ENCODE measurements at regions not wholly inside any gene's neighbourhood (a gene's known extent, or its start where the extent isn't known, plus 50 kb on each side); places are given as distances from the start of the nearest gene placed in this dataset.

DNA sequence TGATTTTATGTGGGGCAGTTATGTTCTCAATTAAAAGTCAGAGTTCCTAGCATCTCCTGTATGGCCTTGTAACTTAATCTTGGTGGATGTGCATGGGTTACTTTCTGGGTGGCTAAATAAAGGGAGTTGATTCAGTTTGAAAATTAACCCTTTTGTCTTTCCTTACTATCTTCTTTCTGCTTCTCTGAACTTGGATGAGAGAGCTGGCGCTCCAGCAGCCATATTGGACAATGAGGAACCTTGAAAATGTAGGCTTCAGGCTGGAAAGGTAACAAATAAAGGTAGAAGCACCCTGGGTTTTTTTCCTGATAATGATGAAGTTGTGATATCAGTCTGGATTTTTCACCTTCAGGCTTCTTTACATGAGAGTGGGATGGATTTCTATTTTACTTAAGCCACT lies 714.1 kb upstream of the TMEM132C start:
- Histone ChIP-seq H3K4me2 (no peak overlapping the region), H3K4me3 (no peak overlapping the region), H2AFZ (no peak overlapping the region), H3K9me2 (ENCODE audit: insufficient read depth) (no peaks in the 10 kb centered on the region), H3K79me2 (replicated peaks; ENCODE audit: insufficient read depth) (no peaks in the 10 kb centered on the region), H3K4me1 (ENCODE audit: insufficient read depth) (no peaks in the 10 kb centered on the region; the same call in 1 of the 2 replicates), H4K20me1 (replicated peaks; ENCODE audit: insufficient read depth) (no peaks in the 10 kb centered on the region), H3K27ac (ENCODE audit: low read depth) (no peak overlapping the region), H3K36me3 (ENCODE audit: insufficient read depth) (no peaks in the 10 kb centered on the region), H3F3A (replicated peaks; ENCODE audit: low read depth) (no peaks in the 10 kb centered on the region), H3K27me3 (ENCODE audit: insufficient read depth) (no peaks in the 10 kb centered on the region)
- Mint-ChIP-seq H3K36me3 (ENCODE audit: low read depth) (peaks cover 40% of the 10 kb centered on the region), H3K27ac (no peak overlapping the region), H3K4me1 (no peaks in the 10 kb centered on the region), H3K27me3 (ENCODE audit: insufficient read depth, low read depth, poor library complexity) (no peaks in the 10 kb centered on the region), H3K4me3 (no peak overlapping the region), H3K9me3 (peaks cover 92% of the 10 kb centered on the region)
- no peak for ATAC-seq
- no peak for DNase-seq (ENCODE audit: low spot score)
- TF ChIP-seq ETS1 (IDR thresholded peaks at IDR 0.05) = no peak
- no peak for TF ChIP-seq EZH2 (IDR thresholded peaks at IDR 0.05; ENCODE audit: low read depth, unreplicated experiment)

GRCh38 chr12:127555071-127555470 lies 711.9 kb upstream of the TMEM132C start:
- Mint-ChIP-seq H3K9me3 (peaks cover 94% of the 10 kb centered on the region), H3K36me3 (ENCODE audit: low read depth) (peaks cover 45% of the 10 kb centered on the region), H3K27me3 (ENCODE audit: insufficient read depth, low read depth, poor library complexity) (no peaks in the 10 kb centered on the region), H3K4me3 (no peak overlapping the region), H3K4me1 (no peaks in the 10 kb centered on the region), H3K27ac (no peak overlapping the region)
- Histone ChIP-seq H3K4me2 (no peak overlapping the region), H3K4me1 (ENCODE audit: insufficient read depth) (no peaks in the 10 kb centered on the region), H3K27ac (ENCODE audit: low read depth) (no peak overlapping the region), H3K27me3 (ENCODE audit: insufficient read depth) (no peaks in the 10 kb centered on the region), H3K36me3 (ENCODE audit: insufficient read depth) (no peaks in the 10 kb centered on the region), H2AFZ (no peak overlapping the region), H3F3A (replicated peaks; ENCODE audit: low read depth) (no peaks in the 10 kb centered on the region), H4K20me1 (replicated peaks; ENCODE audit: insufficient read depth) (no peaks in the 10 kb centered on the region), H3K9me2 (ENCODE audit: insufficient read depth) (no peaks in the 10 kb centered on the region), H3K4me3 (no peak overlapping the region), H3K79me2 (replicated peaks; ENCODE audit: insufficient read depth) (no peaks in the 10 kb centered on the region)
- DNase-seq (ENCODE audit: low spot score) (no peak), ATAC-seq (no peak)
- TF ChIP-seq ZNF114 (CRISPR knock-in tag; IDR thresholded peaks at IDR 0.05) (no peak), JUNB (IDR thresholded peaks at IDR 0.05; ENCODE audit: unreplicated experiment) (no peak), NANOG (IDR thresholded peaks at IDR 0.05; ENCODE audit: borderline replicate concordance) (no peak), CTCF (conservative IDR thresholded peaks at IDR 0.05; ENCODE audit: low read depth in 2 of 2) (no peak), REST (IDR thresholded peaks at IDR 0.05; ENCODE audit: unreplicated experiment) (no peak), ZNF331 (CRISPR knock-in tag; IDR thresholded peaks at IDR 0.05; ENCODE audit: low read depth) (no peak), ETS1 (IDR thresholded peaks at IDR 0.05) (no peak)
